Small intestine (tissue), 7 donors: ENCODE measurements at regions not wholly inside any gene's neighbourhood (a gene's known extent, or its start where the extent isn't known, plus 50 kb on each side); places are given as distances from the start of the nearest gene placed in this dataset.

Experiments
- DNase-seq, 2 donors: peaks; one replicate each; pipeline versions ENCODE4 v3.0.0 to v3.0.0-alpha.2; 2013
- FAIRE-seq: peaks from 2 replicates; lab custom pipeline; 2012; peaks lifted over from hg19 to GRCh38; lab: Jason Lieb, UNC
- H3K27ac ChIP-seq, 3 donors: one replicate each; pipeline ENCODE4 v1.5.1; 2013; ENCODE audit warnings: low read length in 2 of 3, mild to moderate bottlenecking in 2 of 3, control low read depth in 1 of 3, inconsistent platforms in 1 of 3, low read depth in 1 of 3, moderate library complexity in 1 of 3
- H3K27me3 ChIP-seq, 3 donors: one replicate each; pipeline ENCODE4 v1.6.1; 2013; ENCODE audit warnings: low read length in 3 of 3, inconsistent platforms in 1 of 3; ENCODE audit not compliant: control insufficient read depth in 3 of 3, insufficient read depth in 3 of 3
- H3K36me3 ChIP-seq, 3 donors: one replicate each; pipeline ENCODE4 v1.6.1; 2013; ENCODE audit warnings: low read length in 3 of 3, inconsistent platforms in 1 of 3, low read depth in 1 of 3, mild to moderate bottlenecking in 1 of 3, moderate library complexity in 1 of 3; ENCODE audit not compliant: control insufficient read depth in 3 of 3, insufficient read depth in 2 of 3
- H3K4me1 ChIP-seq, 3 donors: one replicate each; pipeline ENCODE4 v1.6.1; 2013; ENCODE audit warnings: low read length in 2 of 3, inconsistent platforms in 1 of 3, low read depth in 1 of 3, mild to moderate bottlenecking in 1 of 3, moderate library complexity in 1 of 3; ENCODE audit not compliant: control insufficient read depth in 3 of 3, insufficient read depth in 2 of 3
- H3K4me3 ChIP-seq, 3 donors: one replicate each; pipeline ENCODE4 v1.5.1; 2013; ENCODE audit warnings: low read length in 3 of 3, control low read depth in 1 of 3, inconsistent platforms in 1 of 3, low read depth in 1 of 3, mild to moderate bottlenecking in 1 of 3, moderate library complexity in 1 of 3
- H3K9me3 ChIP-seq, 2 donors: one replicate each; pipeline ENCODE4 v1.6.1; 2013; ENCODE audit warnings: low read depth in 1 of 2, low read length in 1 of 2; ENCODE audit not compliant: control insufficient read depth in 2 of 2, insufficient read depth in 1 of 2
- WGBS, 3 donors: extraction: QIAGEN DNeasy Blood & Tissue Kit; methylation state at CpG; one replicate each; pipeline ENCODE4 v1.1.7; 2013; 5-methylcytosine and 5-hydroxymethylcytosine counted together
- donor health status: healthy with polysubstance abuse.
- donor health status: control.
- donor health status: control.
- donor health status: Bipolar disorder and iron deficiency.
- donor health status: healthy.

DNA sequence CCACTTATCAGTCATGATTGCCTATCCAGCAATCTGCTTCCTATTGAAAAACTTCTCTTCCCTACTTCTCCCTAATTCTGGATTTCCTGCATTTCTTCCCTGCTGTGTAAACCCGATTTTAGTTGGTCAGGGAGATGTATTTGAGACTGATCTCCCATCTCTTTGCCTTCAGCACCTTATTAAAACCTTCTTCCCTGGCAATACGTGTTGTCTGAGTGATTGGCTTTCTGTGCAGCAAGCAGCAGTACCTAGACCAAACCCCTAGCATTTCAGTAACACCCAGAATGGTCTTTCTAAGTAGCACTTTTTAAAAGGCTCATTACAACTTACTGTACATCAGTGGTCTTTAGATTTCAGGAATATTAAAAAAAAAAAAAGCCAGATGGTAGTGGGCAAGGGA, 99.1 kb upstream of the PDE10A start:
- H3K4me1 ChIP-seq, result no peaks in the 10 kb centered on the region
- 61 to 74% (median 73%) methylated on average over 2 of the region's 2 CpGs for WGBS, 3 donors
- no peaks in the 10 kb centered on the region for H3K9me3 ChIP-seq
- no peak overlapping the region for H3K27ac ChIP-seq
- no peak overlapping the region for H3K4me3 ChIP-seq
- no peaks in the 10 kb centered on the region for H3K36me3 ChIP-seq
- no peaks in the 10 kb centered on the region for H3K27me3 ChIP-seq
- FAIRE-seq (no peak), DNase-seq (no peak)

GRCh38 chr6:165760803-165761185, 97.8 kb upstream of the PDE10A start:
- H3K27me3 ChIP-seq, result peaks cover 0 to 1% (median 0%) of the 10 kb centered on the region in 3 donors
- no peaks in the 10 kb centered on the region for H3K36me3 ChIP-seq
- no peaks in the 10 kb centered on the region for H3K9me3 ChIP-seq
- DNase-seq (no peak), FAIRE-seq (no peak)
- H3K27ac ChIP-seq, result no peak overlapping the region
- H3K4me3 ChIP-seq, result no peak overlapping the region
- H3K4me1 ChIP-seq, result no peaks in the 10 kb centered on the region
- WGBS, 3 donors, result 80 to 88% (median 87%) methylated on average over 8 of the region's 8 CpGs

DNA sequence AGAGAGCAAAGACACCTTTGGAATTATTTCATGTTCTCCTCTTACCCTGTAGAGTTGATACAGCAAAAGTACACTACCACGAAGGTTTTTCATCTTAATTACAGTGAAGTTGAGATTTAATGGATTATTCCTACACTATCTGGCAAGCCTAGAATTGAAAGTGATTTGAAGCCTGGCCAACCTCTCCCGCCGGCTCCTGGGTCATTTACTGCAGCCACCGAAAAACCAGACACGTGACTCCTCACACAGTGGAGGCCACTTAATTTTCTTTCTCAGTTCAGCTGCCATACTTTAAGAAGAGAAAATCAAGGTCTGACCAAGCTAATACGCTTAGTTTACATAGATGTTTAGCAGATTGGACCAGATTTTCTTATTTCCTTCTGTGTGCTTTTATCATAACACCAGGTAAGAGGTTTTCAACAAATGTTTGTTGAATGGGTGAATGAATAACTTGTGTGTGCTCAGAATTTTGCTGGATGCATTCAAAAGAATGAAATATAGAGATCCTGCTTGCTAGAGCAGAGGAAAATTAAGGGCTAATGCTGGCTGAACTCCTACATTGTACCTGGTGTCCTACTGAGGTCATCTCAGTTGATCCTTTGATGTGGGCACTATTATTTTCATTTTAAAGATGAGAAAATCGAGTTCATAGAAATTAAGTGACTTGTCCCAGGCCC, 97.2 kb upstream of the PDE10A start:
- FAIRE-seq, result no peak
- Histone ChIP-seq H3K4me1 (no peaks in the 10 kb centered on the region), H3K4me3 (no peak overlapping the region)

DNA sequence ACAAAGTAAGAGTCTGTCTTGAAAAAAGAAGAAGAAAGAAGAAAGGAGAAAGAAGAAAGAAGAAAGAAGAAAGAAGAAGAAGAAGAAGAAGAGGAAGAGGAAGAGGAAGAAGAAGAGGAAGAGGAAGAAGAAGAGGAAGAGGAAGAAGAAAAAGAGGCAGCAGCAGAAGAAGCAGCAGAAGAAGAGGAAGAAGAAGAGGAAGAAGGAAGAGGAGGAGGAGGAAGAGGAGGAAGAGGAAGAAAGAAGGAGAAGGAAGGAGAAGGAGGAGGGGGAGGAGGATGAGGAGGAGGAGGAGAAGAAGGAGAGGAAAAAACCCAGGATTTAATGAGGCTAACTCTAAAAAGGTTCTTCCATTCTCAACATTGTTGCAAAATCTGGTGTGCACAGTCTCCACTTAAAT, 95.4 kb upstream of the PDE10A start:
- H3K27me3 ChIP-seq, result peaks cover 0 to 2% (median 0%) of the 10 kb centered on the region in 3 donors
- FAIRE-seq, result no peak
- no peak overlapping the region for H3K4me3 ChIP-seq
- H3K9me3 ChIP-seq, result no peaks in the 10 kb centered on the region
- H3K4me1 ChIP-seq, result no peaks in the 10 kb centered on the region
- no peak for DNase-seq
- H3K36me3 ChIP-seq, result no peaks in the 10 kb centered on the region
- no peak overlapping the region for H3K27ac ChIP-seq

More for the DNA sequence above, 97.2 kb upstream of the PDE10A start:
- Histone ChIP-seq H3K9me3 (no peaks in the 10 kb centered on the region), H3K36me3 (no peaks in the 10 kb centered on the region), H3K27me3 (peaks cover 0 to 2% (median 0%) of the 10 kb centered on the region in 3 donors), H3K27ac (no peak overlapping the region)
- DNase-seq, result no peak
- WGBS, 3 donors, result 62 to 74% (median 62%) methylated on average over 7 of the region's 7 CpGs

DNA sequence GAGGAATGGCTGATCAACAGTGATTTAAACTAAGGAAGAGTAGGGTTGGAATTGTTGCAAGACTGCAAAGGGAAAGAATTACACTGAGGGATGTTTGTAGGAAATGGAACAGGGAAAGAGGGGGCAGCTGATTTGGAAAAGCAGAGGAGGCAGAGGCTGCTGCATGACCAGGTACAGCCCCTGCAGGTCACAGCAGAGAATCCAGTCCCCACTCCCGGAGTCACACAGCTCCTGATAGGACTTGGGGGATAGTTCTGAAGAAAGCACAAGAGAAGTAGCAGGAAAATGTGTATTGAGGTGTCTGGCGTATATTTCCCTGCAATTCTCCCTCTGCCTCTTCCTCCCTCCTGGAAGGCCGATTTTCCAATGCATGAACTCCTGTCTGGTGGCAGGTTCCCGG, 92.5 kb upstream of the PDE10A start:
- H3K27ac ChIP-seq, result no peak overlapping the region
- peaks cover 0 to 2% (median 0%) of the 10 kb centered on the region in 3 donors for H3K27me3 ChIP-seq
- H3K9me3 ChIP-seq, result no peaks in the 10 kb centered on the region
- no peaks in the 10 kb centered on the region for H3K4me1 ChIP-seq
- DNase-seq (no peak), FAIRE-seq (no peak)
- no peaks in the 10 kb centered on the region for H3K36me3 ChIP-seq
- no peak overlapping the region for H3K4me3 ChIP-seq
- 49 to 67% (median 54%) methylated on average over 4 of the region's 4 CpGs for WGBS, 3 donors

GRCh38 chr6:165753506-165753905, 90.5 kb upstream of the PDE10A start:
- H3K36me3 ChIP-seq, result no peaks in the 10 kb centered on the region
- H3K4me1 ChIP-seq, result no peaks in the 10 kb centered on the region
- FAIRE-seq (no peak), DNase-seq (no peak)
- no peak overlapping the region for H3K27ac ChIP-seq
- peaks cover 0 to 2% (median 0%) of the 10 kb centered on the region in 3 donors for H3K27me3 ChIP-seq
- H3K4me3 ChIP-seq, result no peak overlapping the region
- H3K9me3 ChIP-seq, result no peaks in the 10 kb centered on the region

- no peaks in the 10 kb centered on the region for H3K36me3 ChIP-seq
- no peak overlapping the region for H3K27ac ChIP-seq
- H3K4me3 ChIP-seq, result no peak overlapping the region
- no peak for DNase-seq
- no peak for FAIRE-seq
- peaks cover 0 to 2% (median 0%) of the 10 kb centered on the region in 3 donors for H3K27me3 ChIP-seq
- no peaks in the 10 kb centered on the region for H3K9me3 ChIP-seq
- WGBS, 3 donors, result 84 to 92% (median 89%) methylated on average over 3 of the region's 3 CpGs
- no peaks in the 10 kb centered on the region for H3K4me1 ChIP-seq
Observed at GRCh38 chr6:165752451-165752850, 89.4 kb upstream of the PDE10A start.

- Histone ChIP-seq H3K9me3 (no peaks in the 10 kb centered on the region), H3K27me3 (peaks cover 0 to 3% (median 0%) of the 10 kb centered on the region in 3 donors), H3K4me3 (no peak overlapping the region), H3K4me1 (no peaks in the 10 kb centered on the region), H3K36me3 (no peaks in the 10 kb centered on the region), H3K27ac (no peak overlapping the region)
- FAIRE-seq (no peak), DNase-seq (no peak)
- 75 to 87% (median 85%) methylated on average over 7 of the region's 7 CpGs for WGBS, 3 donors
Observed at GRCh38 chr6:165751486-165751885, 88.4 kb upstream of the PDE10A start.

DNA sequence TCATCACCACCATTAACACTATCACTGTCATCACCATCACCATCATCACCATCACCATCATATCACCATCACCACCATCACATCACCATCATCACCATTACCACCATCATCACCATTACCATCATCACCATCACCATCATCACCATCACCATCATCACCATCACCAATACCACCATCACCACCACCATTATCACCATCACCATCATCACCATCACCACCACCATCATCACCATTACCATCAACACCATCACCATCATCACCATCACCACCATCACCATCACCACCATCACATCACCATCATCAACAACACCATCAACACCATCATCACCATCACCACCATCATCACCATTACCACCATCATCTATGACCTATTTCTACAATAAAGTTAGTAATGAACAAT, 86.1 kb upstream of the PDE10A start:
- no peak for FAIRE-seq
- no peaks in the 10 kb centered on the region for H3K36me3 ChIP-seq
- H3K4me1 ChIP-seq, result no peaks in the 10 kb centered on the region

More for the DNA sequence above, 86.1 kb upstream of the PDE10A start:
- H3K27ac ChIP-seq, result no peak overlapping the region
- no peak overlapping the region for H3K4me3 ChIP-seq
- peaks cover 0 to 2% (median 0%) of the 10 kb centered on the region in 3 donors for H3K27me3 ChIP-seq
- DNase-seq, result no peak
- no peaks in the 10 kb centered on the region for H3K9me3 ChIP-seq
